ENCODE measurements at regions not wholly inside any gene's neighbourhood (a gene's known extent, or its start where the extent isn't known, plus 50 kb on each side); places are given as distances from the start of the nearest gene placed in this dataset.

DNA sequence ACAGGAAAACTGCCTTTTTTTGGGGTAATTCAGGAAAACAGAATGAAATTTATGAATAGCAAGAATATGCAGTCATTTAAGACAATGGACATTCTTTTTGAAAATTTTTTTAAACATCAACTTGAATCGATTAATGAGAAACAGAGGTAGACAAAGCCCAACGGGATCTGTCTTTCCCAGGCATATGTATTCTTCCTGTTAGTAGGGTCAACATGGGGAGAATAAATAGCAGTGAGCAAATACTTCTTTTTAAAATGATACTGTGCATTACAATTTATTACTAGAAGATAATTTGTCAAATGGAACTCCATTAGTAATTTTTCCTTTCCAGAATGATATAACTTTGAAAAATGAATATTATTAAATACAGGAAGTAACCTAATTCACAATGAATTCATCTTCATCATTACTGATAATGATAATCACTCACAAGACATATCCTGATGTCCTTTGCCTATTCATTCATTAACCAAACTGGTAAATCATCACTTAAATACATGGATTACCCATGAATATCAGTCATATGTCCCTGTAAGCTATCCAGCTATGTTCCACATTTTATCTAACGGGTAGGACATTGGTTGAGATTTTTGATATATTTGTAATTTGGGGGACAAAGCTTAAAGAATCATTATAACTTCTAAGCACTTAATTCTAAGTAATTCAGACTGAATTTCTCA is 209.2 kb upstream of the CDIN1 start:
- intact Hi-C loops (cut with micrococcal nuclease) = no loop called here
- Mint-ChIP-seq H3K27me3 (no peaks in the 10 kb centered on the region), H3K9me3 (peaks cover 3% of the 10 kb centered on the region), H3K36me3 (no peaks in the 10 kb centered on the region), H3K4me3 (no peak overlapping the region), H3K27ac (no peak overlapping the region), H3K4me1 (ENCODE audit: low read depth) (no peaks in the 10 kb centered on the region)
- CTCF ChIA-PET = no interaction called here
- POLR2A ChIA-PET = no interaction called here
- DNase-seq = no peak

GRCh38 chr15:36370731-36371112 is 208.7 kb upstream of the CDIN1 start:
- no peaks in the 10 kb centered on the region for H3K4me1 Mint-ChIP-seq (ENCODE audit: low read depth)
- no peak overlapping the region for H3K4me3 Mint-ChIP-seq
- H3K36me3 Mint-ChIP-seq = no peaks in the 10 kb centered on the region
- intact Hi-C loops (cut with micrococcal nuclease) = no loop called here
- POLR2A ChIA-PET = no interaction called here
- no peak overlapping the region for H3K27ac Mint-ChIP-seq
- CTCF ChIA-PET = no interaction called here
- peaks cover 3% of the 10 kb centered on the region for H3K9me3 Mint-ChIP-seq
- H3K27me3 Mint-ChIP-seq = no peaks in the 10 kb centered on the region
- no peak for DNase-seq

DNA sequence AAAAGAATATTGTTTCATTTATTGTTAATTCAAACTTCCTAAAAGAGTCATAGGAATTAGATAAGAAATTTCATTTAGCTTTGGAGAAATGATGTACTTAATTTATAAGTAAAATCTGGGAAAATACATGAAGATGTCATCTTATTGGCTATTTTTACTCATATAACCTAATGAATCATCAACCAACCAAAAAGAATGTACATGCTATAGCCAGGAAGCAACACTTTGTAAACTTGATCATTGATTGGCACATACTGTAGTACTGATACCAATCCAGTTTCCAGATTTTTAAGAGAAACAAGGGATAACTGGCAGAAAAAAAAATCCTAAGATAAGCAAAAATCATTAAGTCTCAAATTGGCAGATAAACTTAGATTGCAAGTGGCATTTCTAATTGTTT is 207.9 kb upstream of the CDIN1 start:
- Mint-ChIP-seq H3K4me3 (no peak overlapping the region), H3K36me3 (no peaks in the 10 kb centered on the region), H3K27ac (no peak overlapping the region), H3K27me3 (no peaks in the 10 kb centered on the region), H3K4me1 (ENCODE audit: low read depth) (no peaks in the 10 kb centered on the region), H3K9me3 (peaks cover 3% of the 10 kb centered on the region)
- intact Hi-C loops (cut with micrococcal nuclease) = no loop called here
- CTCF ChIA-PET = no interaction called here
- no peak for DNase-seq
- POLR2A ChIA-PET = no interaction called here

- POLR2A ChIA-PET = no interaction called here
- intact Hi-C loops (cut with micrococcal nuclease) = no loop called here
- CTCF ChIA-PET = no interaction called here
Measured at GRCh38 chr15:36372968-36373367, 206.5 kb upstream of the CDIN1 start.

DNA sequence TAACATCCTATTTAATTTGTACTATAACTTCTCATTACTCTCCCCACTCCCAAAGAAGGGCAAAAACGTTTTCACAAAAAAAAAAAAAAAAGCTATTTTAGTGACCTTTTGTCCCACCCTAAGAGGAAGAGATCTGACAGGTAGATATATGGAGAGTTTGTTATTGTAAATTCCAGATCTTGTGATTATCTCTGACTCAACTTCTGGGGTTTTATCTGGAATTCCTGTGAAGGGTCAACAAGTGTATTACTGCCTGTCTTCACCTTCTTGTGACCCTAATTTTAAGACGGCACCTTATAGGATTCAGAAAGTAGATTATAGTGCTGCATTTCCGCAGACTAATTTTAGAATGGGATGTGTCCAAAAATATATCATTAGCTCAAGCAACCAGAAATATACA is 205.9 kb upstream of the CDIN1 start:
- intact Hi-C loops (cut with micrococcal nuclease) = no loop called here

More at GRCh38 chr15:36372968-36373367, 206.5 kb upstream of the CDIN1 start:
- Mint-ChIP-seq H3K27ac (no peak overlapping the region), H3K36me3 (no peaks in the 10 kb centered on the region), H3K9me3 (peaks cover 3% of the 10 kb centered on the region), H3K4me1 (ENCODE audit: low read depth) (no peaks in the 10 kb centered on the region), H3K27me3 (no peaks in the 10 kb centered on the region), H3K4me3 (no peak overlapping the region)
- no peak for DNase-seq

GRCh38 chr15:36389107-36389506 is 190.3 kb upstream of the CDIN1 start:
- POLR2A ChIA-PET = no interaction called here
- no peak overlapping the region for H3K27ac Mint-ChIP-seq
- CTCF ChIA-PET = no interaction called here
- no peaks in the 10 kb centered on the region for H3K27me3 Mint-ChIP-seq
- DNase-seq = no peak
- H3K9me3 Mint-ChIP-seq = no peaks in the 10 kb centered on the region
- H3K4me1 Mint-ChIP-seq (ENCODE audit: low read depth) = no peaks in the 10 kb centered on the region
- no peak overlapping the region for H3K4me3 Mint-ChIP-seq
- no peaks in the 10 kb centered on the region for H3K36me3 Mint-ChIP-seq
- intact Hi-C loops (cut with micrococcal nuclease) = no loop called here

More for the DNA sequence above, 205.9 kb upstream of the CDIN1 start:
- CTCF ChIA-PET = no interaction called here
- Mint-ChIP-seq H3K27me3 (no peaks in the 10 kb centered on the region), H3K9me3 (peaks cover 3% of the 10 kb centered on the region), H3K27ac (no peak overlapping the region), H3K4me3 (no peak overlapping the region), H3K36me3 (no peaks in the 10 kb centered on the region), H3K4me1 (ENCODE audit: low read depth) (no peaks in the 10 kb centered on the region)
- no peak for DNase-seq
- POLR2A ChIA-PET = no interaction called here

- Mint-ChIP-seq H3K4me3 (no peak overlapping the region), H3K9me3 (no peaks in the 10 kb centered on the region), H3K4me1 (ENCODE audit: low read depth) (no peaks in the 10 kb centered on the region), H3K36me3 (no peaks in the 10 kb centered on the region), H3K27me3 (no peaks in the 10 kb centered on the region), H3K27ac (no peak overlapping the region)
- intact Hi-C loops (cut with micrococcal nuclease) = no loop called here
- DNase-seq = no peak
- CTCF ChIA-PET = no interaction called here
- POLR2A ChIA-PET = no interaction called here
Measured at GRCh38 chr15:36390491-36390890, 188.9 kb upstream of the CDIN1 start.

DNA sequence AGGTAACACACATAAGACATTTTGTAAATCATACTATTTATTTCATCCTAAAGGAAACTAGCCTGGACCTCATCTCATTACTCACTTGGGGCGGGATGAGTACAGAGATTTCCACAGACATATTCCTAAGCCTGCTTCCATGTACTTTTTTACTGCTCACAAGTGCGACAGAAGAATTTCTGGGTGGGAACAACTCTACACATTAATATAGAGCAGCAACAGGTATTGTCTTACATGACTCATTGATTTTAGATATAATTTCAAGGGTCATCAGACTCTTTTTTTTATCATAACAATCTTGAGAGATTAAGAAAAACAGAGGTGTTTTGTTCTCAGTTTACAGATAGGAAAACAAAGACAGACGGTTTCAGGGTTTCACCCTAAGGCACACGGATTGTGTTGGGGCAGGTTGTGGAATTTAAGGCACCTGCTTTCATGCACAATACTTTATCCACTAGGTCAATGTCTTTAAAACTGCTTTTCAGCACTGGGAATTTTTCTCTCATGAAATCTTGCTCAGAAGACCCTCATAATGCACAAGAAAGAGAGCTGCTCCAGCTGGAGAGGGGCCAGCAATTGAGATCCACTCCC is 186.7 kb upstream of the CDIN1 start:
- intact Hi-C loops (cut with micrococcal nuclease) = no loop called here
- ChIA-PET POLR2A (no interaction called here), CTCF (no interaction called here)
- Mint-ChIP-seq H3K36me3 (no peaks in the 10 kb centered on the region), H3K4me3 (no peak overlapping the region), H3K27ac (no peak overlapping the region), H3K4me1 (ENCODE audit: low read depth) (no peaks in the 10 kb centered on the region), H3K27me3 (no peaks in the 10 kb centered on the region), H3K9me3 (no peaks in the 10 kb centered on the region)
- no peak for DNase-seq

- H3K9me3 Mint-ChIP-seq = no peaks in the 10 kb centered on the region
- CTCF ChIA-PET = no interaction called here
- no peaks in the 10 kb centered on the region for H3K36me3 Mint-ChIP-seq
- no peaks in the 10 kb centered on the region for H3K27me3 Mint-ChIP-seq
- H3K27ac Mint-ChIP-seq = no peak overlapping the region
- no peaks in the 10 kb centered on the region for H3K4me1 Mint-ChIP-seq (ENCODE audit: low read depth)
- no peak for DNase-seq
- intact Hi-C loops (cut with micrococcal nuclease) = no loop called here
- H3K4me3 Mint-ChIP-seq = no peak overlapping the region
- POLR2A ChIA-PET = no interaction called here
Measured at GRCh38 chr15:36398212-36398611, 181.2 kb upstream of the CDIN1 start.

DNA sequence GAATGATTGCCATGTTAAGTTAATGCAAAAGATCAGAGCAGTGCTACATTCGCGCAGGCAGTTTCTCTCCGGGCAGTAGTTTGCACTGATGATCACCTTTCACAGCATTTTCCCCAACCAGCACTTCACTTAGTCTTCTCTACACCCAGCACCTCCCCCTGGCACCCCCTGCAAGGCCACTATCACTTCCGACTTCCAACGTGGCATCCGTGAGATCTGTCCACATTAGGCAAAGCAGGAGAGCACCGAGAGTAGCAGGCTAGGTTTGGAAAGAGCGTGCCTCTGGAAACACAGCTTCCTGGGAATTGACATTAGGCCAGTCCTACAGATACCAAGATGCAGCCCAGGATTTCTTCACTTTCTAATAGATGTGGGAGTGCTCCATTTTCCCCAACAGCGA is 180.2 kb upstream of the CDIN1 start:
- ChIA-PET CTCF (no interaction called here), POLR2A (no interaction called here)
- Mint-ChIP-seq H3K4me3 (no peak overlapping the region), H3K9me3 (no peaks in the 10 kb centered on the region), H3K27me3 (no peaks in the 10 kb centered on the region), H3K36me3 (no peaks in the 10 kb centered on the region), H3K27ac (no peak overlapping the region), H3K4me1 (ENCODE audit: low read depth) (no peaks in the 10 kb centered on the region)
- intact Hi-C loops (cut with micrococcal nuclease) = no loop called here
- DNase-seq = no peak

DNA sequence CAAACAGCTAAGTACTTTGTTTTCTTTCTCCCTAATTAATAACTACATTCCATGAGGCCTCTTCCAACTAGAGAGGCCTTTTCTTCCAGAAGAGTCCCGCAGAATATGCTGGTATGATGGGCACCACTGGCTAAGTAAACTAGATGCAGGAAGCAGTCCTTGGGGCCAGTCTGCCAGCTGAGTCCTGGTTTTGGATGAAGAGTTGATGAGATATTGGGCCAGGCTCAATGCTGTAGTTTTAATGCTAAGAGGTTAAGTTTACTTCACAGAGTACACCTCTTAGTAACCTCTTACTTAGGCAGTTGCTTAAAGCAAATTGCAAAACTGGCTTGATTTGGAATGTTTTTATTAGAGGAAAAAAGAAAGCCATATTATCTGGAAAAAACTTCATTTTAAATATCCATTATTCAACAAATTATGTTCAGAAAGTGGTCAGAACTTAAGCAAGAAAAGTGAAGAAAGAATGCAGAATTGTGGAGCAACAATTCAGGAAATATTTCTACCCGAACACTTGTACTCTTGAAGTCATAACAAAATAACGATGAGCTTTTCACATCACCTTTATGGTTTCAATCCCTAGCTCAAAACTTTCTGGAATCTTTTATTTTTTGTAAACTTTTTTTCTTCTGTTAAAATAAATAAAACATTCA is 178.4 kb upstream of the CDIN1 start:
- no peak for DNase-seq
- Mint-ChIP-seq H3K4me1 (ENCODE audit: low read depth) (no peaks in the 10 kb centered on the region), H3K4me3 (no peak overlapping the region), H3K27ac (no peak overlapping the region), H3K36me3 (no peaks in the 10 kb centered on the region), H3K27me3 (no peaks in the 10 kb centered on the region), H3K9me3 (no peaks in the 10 kb centered on the region)
- POLR2A ChIA-PET = no interaction called here
- intact Hi-C loops (cut with micrococcal nuclease) = no loop called here
- CTCF ChIA-PET = no interaction called here

DNA sequence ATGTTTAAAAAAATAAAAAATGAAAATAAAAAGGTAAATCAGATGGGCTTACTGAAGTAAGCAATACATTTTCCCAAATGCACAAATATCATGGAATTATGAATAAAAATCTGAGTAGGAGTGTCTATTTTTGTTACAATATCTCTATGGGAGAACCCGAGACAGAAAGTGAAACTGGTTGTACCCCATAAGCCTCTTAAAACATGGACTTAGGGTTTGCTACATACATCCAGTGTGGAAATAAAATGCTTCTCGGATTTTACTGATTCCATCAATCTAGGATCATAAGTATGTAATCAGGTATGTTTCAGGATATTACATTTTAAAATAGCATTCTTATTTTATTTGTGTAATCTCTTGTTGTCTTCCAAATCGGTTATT is 177.8 kb upstream of the CDIN1 start:
- POLR2A ChIA-PET = no interaction called here
- H3K27ac Mint-ChIP-seq = no peak overlapping the region
- no peak for DNase-seq
- no peak overlapping the region for H3K4me3 Mint-ChIP-seq
- no peaks in the 10 kb centered on the region for H3K4me1 Mint-ChIP-seq (ENCODE audit: low read depth)
- no peaks in the 10 kb centered on the region for H3K9me3 Mint-ChIP-seq
- intact Hi-C loops (cut with micrococcal nuclease) = no loop called here
- CTCF ChIA-PET = no interaction called here
- H3K36me3 Mint-ChIP-seq = no peaks in the 10 kb centered on the region
- H3K27me3 Mint-ChIP-seq = no peaks in the 10 kb centered on the region

DNA sequence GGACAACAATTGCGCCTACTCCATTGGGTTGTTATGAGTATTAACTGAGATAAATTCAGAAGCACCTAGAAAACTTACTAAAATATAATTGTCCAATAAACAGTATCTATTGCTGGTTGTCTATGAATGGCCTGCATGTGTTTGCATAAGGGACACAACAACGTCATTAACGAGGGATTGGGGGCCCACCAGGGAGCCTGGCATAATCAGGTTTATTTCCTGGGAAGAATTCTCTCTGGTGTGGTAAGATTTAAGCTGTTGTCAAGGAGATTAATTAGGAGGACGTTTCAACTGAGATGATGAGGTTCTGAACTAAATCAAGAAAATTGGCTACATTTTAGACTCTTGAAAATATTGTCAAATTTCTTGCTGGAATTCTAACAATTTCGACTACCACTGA is 176.1 kb upstream of the CDIN1 start:
- intact Hi-C loops (cut with micrococcal nuclease) = no loop called here
- no peak for DNase-seq
- CTCF ChIA-PET = no interaction called here
- no peaks in the 10 kb centered on the region for H3K36me3 Mint-ChIP-seq
- no peaks in the 10 kb centered on the region for H3K4me1 Mint-ChIP-seq (ENCODE audit: low read depth)
- no peak overlapping the region for H3K4me3 Mint-ChIP-seq
- no peaks in the 10 kb centered on the region for H3K9me3 Mint-ChIP-seq
- no peaks in the 10 kb centered on the region for H3K27me3 Mint-ChIP-seq
- no peak overlapping the region for H3K27ac Mint-ChIP-seq
- POLR2A ChIA-PET = no interaction called here

All from activated CD4-positive, alpha-beta memory T cell treated with anti-CD3 and anti-CD28 coated beads for 36 hours (primary cell).